Stimulated activated CD8-positive, alpha-beta memory T cell treated with anti-CD3 and anti-CD28 coated beads, Interleukin-12 subunit alpha, Interleukin-12 subunit beta, amount 100 ng/mL, for 4 hours (primary cell): ENCODE measurements at regions not wholly inside any gene's neighbourhood (a gene's known extent, or its start where the extent isn't known, plus 50 kb on each side); places are given as distances from the start of the nearest gene placed in this dataset.

Experiments
- DNase-seq: peaks from one replicate; pipeline ENCODE4 v3.0.0-alpha.2; 2020; ENCODE audit warnings: low read depth

GRCh38 chrX:39439906-39440798 lies 638.9 kb downstream of the MID1IP1 start:
- no peak for DNase-seq

DNA sequence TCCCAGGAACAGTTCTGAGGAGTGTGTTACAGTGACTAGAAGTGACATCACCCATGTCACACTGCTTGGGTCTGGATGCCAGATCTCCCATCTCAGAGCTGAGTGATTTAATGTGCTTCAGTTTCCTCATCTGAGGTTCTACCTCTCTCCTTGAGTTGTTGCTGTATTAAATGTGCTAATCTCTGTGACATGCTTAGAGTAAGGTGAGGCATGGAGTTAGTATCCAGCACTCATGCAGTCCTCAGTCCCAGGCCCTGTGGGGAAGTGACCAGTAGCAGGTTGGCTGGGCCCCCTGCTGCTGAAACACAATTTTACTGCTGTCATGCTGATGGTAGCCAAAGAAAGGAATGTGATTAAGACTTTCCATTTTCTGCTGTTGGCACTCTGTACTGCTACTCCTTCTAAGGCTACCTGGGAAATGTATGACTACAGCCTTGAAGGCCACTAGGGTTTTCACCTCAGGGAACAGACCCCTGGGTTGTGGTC lies 639.6 kb downstream of the MID1IP1 start:
- DNase-seq: no peak

DNA sequence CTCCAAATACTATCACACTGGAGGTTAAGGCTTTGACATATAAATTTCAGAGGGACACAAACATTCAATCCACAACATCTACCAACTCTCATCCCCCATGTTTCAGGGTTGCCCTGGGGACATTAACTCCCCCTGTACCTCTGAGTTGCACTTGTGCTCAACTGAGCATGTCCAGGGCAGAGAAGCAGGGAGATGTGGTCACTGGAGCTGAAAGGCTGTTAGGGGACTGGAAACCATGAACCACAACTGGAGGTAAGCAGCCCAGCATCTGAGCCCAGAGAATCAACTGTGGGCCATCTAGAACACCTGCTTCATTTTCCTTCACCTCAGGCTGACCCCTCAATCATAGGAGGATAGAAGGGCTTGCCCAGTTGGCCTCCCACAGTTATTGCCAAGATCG lies 641.1 kb downstream of the MID1IP1 start:
- DNase-seq: no peak

GRCh38 chrX:39443240-39443639 lies 642.0 kb downstream of the MID1IP1 start:
- no peak for DNase-seq

- DNase-seq: no peak
Measured at GRCh38 chrX:39445336-39445735, 644.1 kb downstream of the MID1IP1 start.

GRCh38 chrX:39449352-39449751 lies 648.1 kb downstream of the MID1IP1 start:
- DNase-seq: no peak

- no peak for DNase-seq
Measured at GRCh38 chrX:39450234-39450977, 647.4 kb downstream of the BCOR start.

- no peak for DNase-seq
Measured at GRCh38 chrX:39451046-39451445, 646.7 kb downstream of the BCOR start.

GRCh38 chrX:39452401-39452800 lies 645.4 kb downstream of the BCOR start:
- DNase-seq: no peak

DNA sequence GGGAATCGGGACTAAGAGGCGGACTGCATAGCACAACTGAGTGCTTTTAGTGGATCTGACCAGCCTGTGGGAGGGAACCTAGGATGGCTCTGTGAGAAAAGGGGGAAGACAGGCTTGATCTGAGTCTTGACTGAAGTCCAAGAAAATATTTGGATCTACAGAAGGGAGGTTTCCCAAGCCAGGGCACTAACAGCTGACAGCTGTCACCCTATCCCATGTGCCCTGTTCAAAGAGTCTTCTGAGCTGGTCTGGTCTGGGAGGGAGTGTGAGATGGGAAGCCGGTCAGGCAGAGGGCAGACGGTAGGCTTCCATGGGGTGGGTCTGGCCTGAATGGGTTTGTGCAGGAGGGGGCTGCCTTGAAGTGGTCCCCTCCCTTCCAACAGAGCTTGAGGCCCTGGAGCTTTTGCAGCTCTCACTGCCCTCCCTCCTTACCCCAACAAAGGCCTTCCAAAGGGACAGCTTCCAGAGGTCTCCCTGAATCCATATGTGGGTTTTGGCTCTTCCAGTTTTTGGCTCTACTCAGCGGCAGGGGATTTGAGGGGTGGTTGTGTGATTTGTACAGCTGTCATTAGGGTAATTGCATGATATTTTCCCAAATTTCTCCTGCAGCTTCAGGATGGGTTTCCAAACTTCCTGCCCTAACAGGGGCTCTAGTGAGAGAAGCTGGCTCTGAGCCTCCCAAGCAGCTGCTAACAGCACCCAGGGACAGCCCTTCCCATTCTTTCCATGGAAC lies 643.7 kb downstream of the BCOR start:
- DNase-seq: no peak

- no peak for DNase-seq
Measured at GRCh38 chrX:39456894-39457604, 640.7 kb downstream of the BCOR start.

DNA sequence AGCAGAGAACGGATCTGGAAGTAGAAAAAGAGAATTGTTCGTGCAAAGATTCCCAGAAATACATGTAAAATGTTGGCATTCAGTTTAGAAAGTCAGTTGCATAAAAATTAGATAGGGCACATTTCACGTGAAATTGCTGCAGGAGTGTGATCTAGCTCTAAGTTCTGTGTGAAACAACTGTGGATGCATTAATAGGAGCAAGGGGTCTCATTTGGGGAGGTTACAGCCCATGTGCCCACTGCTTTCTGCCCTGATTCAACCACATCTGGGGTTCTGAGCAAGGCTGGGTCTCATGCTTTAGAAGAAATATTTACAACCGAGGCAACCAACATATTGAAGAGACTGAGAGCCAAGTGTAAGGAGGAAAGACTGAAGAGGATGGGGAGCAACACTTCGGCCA lies 639.0 kb downstream of the BCOR start:
- DNase-seq: no peak

DNA sequence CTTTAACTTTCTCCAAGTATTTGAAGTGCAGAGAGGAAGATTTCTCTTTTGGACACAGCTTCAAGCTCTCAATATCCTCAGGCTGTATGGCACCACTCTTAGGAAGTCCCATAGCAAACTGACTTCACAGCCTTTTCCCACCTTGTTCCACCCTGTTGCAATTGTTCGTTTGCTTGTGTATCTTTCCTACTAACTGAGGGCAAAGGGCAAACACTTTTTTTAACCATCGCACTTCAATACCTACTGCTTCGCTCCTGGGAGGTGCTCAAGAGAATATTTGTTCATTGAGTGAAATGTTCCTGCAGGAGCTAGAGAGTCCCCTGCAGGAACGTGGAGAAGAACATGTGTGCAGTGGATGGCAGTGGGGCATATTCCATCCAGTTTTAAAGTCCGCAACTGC lies 638.6 kb downstream of the BCOR start:
- DNase-seq: no peak

GRCh38 chrX:39459952-39460351 lies 637.8 kb downstream of the BCOR start:
- DNase-seq: no peak

GRCh38 chrX:39460499-39460898 lies 637.3 kb downstream of the BCOR start:
- DNase-seq: no peak

DNA sequence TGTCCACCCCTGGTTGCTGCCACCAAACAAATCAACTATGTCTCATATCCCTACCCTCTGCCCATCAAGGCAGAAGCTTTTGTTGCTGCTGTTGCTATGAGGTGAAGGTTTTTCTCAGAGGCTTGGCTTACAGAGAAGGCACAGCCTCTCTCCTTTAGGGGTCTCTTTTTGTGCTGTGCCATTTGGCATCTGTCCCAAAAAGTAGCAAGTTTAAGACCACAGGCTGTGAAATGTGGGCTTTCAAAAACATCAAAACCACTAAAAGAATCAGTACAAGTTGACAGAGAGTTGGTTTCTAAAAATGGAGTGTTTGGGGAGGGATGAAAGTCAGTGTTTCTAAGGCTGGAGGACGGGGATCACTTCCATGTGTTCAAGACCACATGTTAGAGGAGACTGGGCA lies 634.9 kb downstream of the BCOR start:
- no peak for DNase-seq

GRCh38 chrX:39464253-39464652 lies 633.5 kb downstream of the BCOR start:
- DNase-seq: no peak

DNA sequence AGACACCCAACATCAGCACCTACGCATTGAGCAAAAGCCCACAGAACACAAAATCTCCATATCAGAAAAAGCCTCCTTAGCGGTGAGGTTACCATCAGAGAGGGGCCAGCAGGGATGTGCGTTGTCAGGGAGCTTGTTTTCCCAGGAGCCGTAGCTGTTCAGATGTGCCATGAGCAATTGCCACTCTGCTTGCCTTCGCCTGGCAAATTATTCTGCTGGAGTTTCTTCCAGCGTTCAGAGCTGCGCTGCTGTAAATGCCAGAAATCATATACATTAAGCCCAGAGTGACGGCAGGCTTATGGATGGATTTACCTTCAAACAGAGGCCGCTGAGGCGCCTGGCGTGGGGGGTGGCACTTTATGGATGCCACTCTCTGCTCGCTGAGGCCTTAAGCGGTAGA lies 632.3 kb downstream of the BCOR start:
- no peak for DNase-seq

GRCh38 chrX:39465906-39466305 lies 631.9 kb downstream of the BCOR start:
- DNase-seq: no peak

DNA sequence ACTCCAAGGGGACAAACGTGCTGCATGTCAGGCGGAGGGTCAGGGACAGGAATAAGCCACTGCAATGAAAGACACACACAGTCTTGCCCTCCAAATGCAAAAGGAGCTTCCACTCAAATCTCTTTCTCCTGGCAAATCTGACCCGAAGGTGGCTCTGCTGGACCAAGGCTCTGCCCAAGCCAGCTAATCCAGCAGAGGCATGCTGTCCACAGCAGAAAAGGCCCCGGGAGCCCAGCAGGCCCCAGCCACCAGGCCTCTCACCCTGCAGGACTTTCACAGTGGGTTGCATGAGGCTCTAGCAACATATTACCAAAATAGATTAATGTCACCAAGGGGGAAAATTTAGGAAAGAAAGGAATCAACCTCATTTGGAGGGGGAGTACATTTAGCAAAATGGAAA lies 628.6 kb downstream of the BCOR start:
- DNase-seq: no peak

- DNase-seq: no peak
Measured at GRCh38 chrX:39470588-39471407, 627.0 kb downstream of the BCOR start.
